HepG2 (cell line): ENCODE measurements at regions not wholly inside any gene's neighbourhood (a gene's known extent, or its start where the extent isn't known, plus 50 kb on each side); places are given as distances from the start of the nearest gene placed in this dataset.

ENCODE experiments used
- ATAC-seq: fragments of 200-7000 bp; cut with Tn5 transposase; 3 replicates; pipeline ENCODE4 v1.9.1; 2020; ENCODE audit warnings: mild to moderate bottlenecking, moderate library complexity
- BruUV-seq: library from RNA; stranded (reverse); fragments of 400-500 nt; replicated peaks from 2 replicates; lab custom pipeline; 2021; lab: Mats Ljungman, UMichigan
- CTCF ChIA-PET: fragments of 300-600 bp; formaldehyde crosslinking; extraction: SDS; loops from one replicate; lab custom pipeline; 2021; ENCODE audit warnings: low total read pairs, inconsistent platforms, low intra/inter-chr PET ratio; lab: Yijun Ruan, JAX
- POLR2A ChIA-PET: fragments of 350-600 bp; sonication (Branson Sonifier 250); formaldehyde crosslinking; loops from one replicate; lab custom pipeline; 2020; ENCODE audit warnings: antibody characterized with exemption, inconsistent platforms; lab: Yijun Ruan, JAX
- DNase-seq: peaks from one replicate; pipeline ENCODE4 v3.0.0-alpha.2; 2015; ENCODE audit warnings: low spot score
- FAIRE-seq: peaks from 3 replicates; lab custom pipeline; 2011; peaks lifted over from hg19 to GRCh38; lab: Jason Lieb, UNC
- H2AFZ ChIP-seq: one replicate; pipeline ENCODE4 v1.6.1; 2011; ENCODE audit warnings: low read length, inconsistent platforms
- H3K27ac ChIP-seq: fragments of 300-600 bp; 3 replicates; pipeline ENCODE4 v1.8.0; 2011; ENCODE audit warnings: mixed run types, mild to moderate bottlenecking, mixed read lengths, low read length, inconsistent platforms; ENCODE audit not compliant: insufficient read depth; ENCODE audit errors: extremely low read length
- H3K27me3 ChIP-seq, 2 experiments: fragments of 200-600 bp in 1 of 2; 2 replicates in 1 of 2; 3 replicates in 1 of 2; pipeline versions ENCODE4 v1.6.0 to v1.8.0; 2011; ENCODE audit warnings: low read length in 2 of 2, mild to moderate bottlenecking in 2 of 2, moderate library complexity in 2 of 2, inconsistent platforms in 1 of 2; ENCODE audit not compliant: insufficient read depth in 2 of 2, control insufficient read depth in 1 of 2
- H3K36me3 ChIP-seq, 2 experiments: fragments of 200-600 bp in 1 of 2; replicated peaks in 1 of 2; 2 replicates in 1 of 2; 3 replicates in 1 of 2; pipeline versions ENCODE4 v1.5.1 to v1.8.0; 2011; ENCODE audit warnings: low read length in 2 of 2, inconsistent platforms in 1 of 2; ENCODE audit not compliant: insufficient read depth in 2 of 2, control insufficient read depth in 1 of 2
- H3K4me1 ChIP-seq: 2 replicates; pipeline ENCODE4 v1.5.1; 2012; ENCODE audit warnings: low read length, inconsistent platforms; ENCODE audit not compliant: insufficient read depth
- H3K4me2 ChIP-seq: 2 replicates; pipeline ENCODE4 v1.6.0; 2011; ENCODE audit warnings: low read depth, low read length, inconsistent platforms
- H3K4me3 ChIP-seq, 3 experiments: fragments of 200-600 bp in 1 of 3; sonication (generic), shearing (Covaris generic) in 1 of 3; replicated peaks in 1 of 3; 2 replicates each; pipeline ENCODE4 v1.5.1; 2011 to 2016; ENCODE audit warnings: low read length in 3 of 3, inconsistent platforms in 2 of 3, low read depth in 2 of 3, mild to moderate bottlenecking in 2 of 3, control low read depth in 1 of 3, mixed read lengths in 1 of 3; ENCODE audit not compliant: insufficient read depth in 1 of 3
- H3K79me2 ChIP-seq: one replicate; pipeline ENCODE4 v1.6.1; 2011; ENCODE audit warnings: low read length, inconsistent platforms; ENCODE audit not compliant: insufficient read depth
- H3K9ac ChIP-seq: 2 replicates; pipeline ENCODE4 v1.6.0; 2011; ENCODE audit warnings: mild to moderate bottlenecking, low read depth, low read length, inconsistent platforms; ENCODE audit not compliant: insufficient read depth
- H3K9me3 ChIP-seq: 2 replicates; pipeline ENCODE4 v1.5.1; 2012; ENCODE audit warnings: mild to moderate bottlenecking, low read length
- H4K20me1 ChIP-seq: 2 replicates; pipeline ENCODE4 v1.6.0; 2011; ENCODE audit warnings: inconsistent platforms, mild to moderate bottlenecking, low read length, moderate library complexity; ENCODE audit not compliant: insufficient read depth
- CENPX ChIP-seq: sonication (generic); formaldehyde crosslinking; IDR thresholded peaks from 2 replicates; pipeline ENCODE4 v1.9.0; 2021; ENCODE audit warnings: mild to moderate bottlenecking, missing genetic modification reagents, moderate library complexity
- FLYWCH1 ChIP-seq: sonication (generic); formaldehyde crosslinking; IDR thresholded peaks from 2 replicates; pipeline ENCODE4 v1.8.1; 2023; ENCODE audit warnings: mild to moderate bottlenecking, missing genetic modification reagents
- HCFC1 ChIP-seq: fragments of 150-350 bp; IDR thresholded peaks from 2 replicates; pipeline ENCODE4 v1.6.1; 2014; ENCODE audit warnings: low read depth, low read length
- HNRNPUL1 ChIP-seq: fragments of 200-400 bp; formaldehyde crosslinking; IDR thresholded peaks from 2 replicates; pipeline ENCODE4 v1.6.1; 2017; ENCODE audit warnings: low read depth, mild to moderate bottlenecking, low read length, moderate library complexity
- HOXA3 ChIP-seq: sonication (generic); formaldehyde crosslinking; IDR thresholded peaks from 2 replicates; pipeline ENCODE4 v1.5.0; 2020; ENCODE audit warnings: missing genetic modification reagents
- MIXL1 ChIP-seq: IDR thresholded peaks from 2 replicates; pipeline ENCODE4 v1.6.1; 2016
- MTA3 ChIP-seq: sonication (generic); formaldehyde crosslinking; IDR thresholded peaks from 2 replicates; pipeline ENCODE4 v1.4.0; 2020; ENCODE audit warnings: missing genetic modification reagents
- ONECUT2 ChIP-seq: sonication (generic); formaldehyde crosslinking; IDR thresholded peaks from 2 replicates; pipeline ENCODE4 v1.4.0; 2020; ENCODE audit warnings: missing genetic modification reagents
- RFX1 ChIP-seq: fragments of 450-650 bp; IDR thresholded peaks from 2 replicates; pipeline ENCODE4 v1.6.1; 2017
- RNF2 ChIP-seq: fragments of 450-650 bp; conservative IDR thresholded peaks from 2 replicates; pipeline ENCODE4 v1.6.1; 2016; ENCODE audit warnings: low read depth
- SAP130 ChIP-seq: IDR thresholded peaks from 2 replicates; pipeline ENCODE4 v1.6.1; 2016; ENCODE audit warnings: low read depth
- SMARCC2 ChIP-seq: fragments of 450-650 bp; IDR thresholded peaks from 2 replicates; pipeline ENCODE4 v1.6.1; 2017; ENCODE audit warnings: antibody characterized with exemption, mild to moderate bottlenecking
- SPEN ChIP-seq: sonication (generic); formaldehyde crosslinking; IDR thresholded peaks from 2 replicates; pipeline ENCODE4 v1.5.1; 2020; ENCODE audit warnings: low read depth, mild to moderate bottlenecking, missing genetic modification reagents
- ZBTB7A ChIP-seq: sonication (generic); formaldehyde crosslinking; IDR thresholded peaks from 2 replicates; pipeline ENCODE4 v1.8.0; 2022; ENCODE audit warnings: mild to moderate bottlenecking, missing genetic modification reagents
- ZFP36L1 ChIP-seq: sonication (generic); formaldehyde crosslinking; IDR thresholded peaks from 2 replicates; pipeline ENCODE4 v1.8.0; 2022; ENCODE audit warnings: mild to moderate bottlenecking, missing genetic modification reagents, moderate library complexity
- ZNF121 ChIP-seq: sonication (generic); formaldehyde crosslinking; IDR thresholded peaks from 2 replicates; pipeline ENCODE4 v1.5.0; 2020; ENCODE audit warnings: mild to moderate bottlenecking, missing genetic modification reagents
- ZNF496 ChIP-seq: sonication (generic); formaldehyde crosslinking; IDR thresholded peaks from 2 replicates; pipeline ENCODE4 v1.8.1; 2023; ENCODE audit warnings: mild to moderate bottlenecking, moderate library complexity, missing genetic modification reagents; ENCODE audit not compliant: insufficient replicate concordance
- ZNF569 ChIP-seq: sonication (generic); formaldehyde crosslinking; IDR thresholded peaks from 2 replicates; pipeline ENCODE4 v1.5.0; 2020; ENCODE audit warnings: mild to moderate bottlenecking, missing genetic modification reagents, moderate library complexity, borderline replicate concordance
- ZNF577 ChIP-seq: sonication (generic); formaldehyde crosslinking; IDR thresholded peaks from 2 replicates; pipeline ENCODE4 v1.4.0; 2020; ENCODE audit warnings: mild to moderate bottlenecking, low read depth, missing genetic modification reagents, borderline replicate concordance
- ZNF629 ChIP-seq: sonication (generic); formaldehyde crosslinking; conservative IDR thresholded peaks from 2 replicates; pipeline ENCODE4 v1.5.0; 2020; ENCODE audit warnings: missing genetic modification reagents
- WGBS: methylation state at CpG from one replicate; pipeline ENCODE4 v1.1.6; 2017; ENCODE audit warnings: low lambda C conversion rate; 5-methylcytosine and 5-hydroxymethylcytosine counted together
- in situ Hi-C: cut with HindIII; loops from 2 replicates; pipeline ENCODE4 v1.10.0; 2017; ENCODE audit warnings: low pct_unique_long_range_greater_than_20kb; ENCODE audit not compliant: extremely low pct_ligation_motif_present
- intact Hi-C: fragments of 100-400 bp; cut with micrococcal nuclease; formaldehyde crosslinking; loops from one replicate; pipeline ENCODE4 v1.10.0; 2022; ENCODE audit not compliant: unreplicated experiment
- TF ChIP-seq, protein P1 (sequence below): IDR thresholded peaks from 2 replicates; pipeline ENCODE4 v1.6.1; 2012; ENCODE audit warnings: low read depth, low read length, improper control_type of control experiment

DNA sequence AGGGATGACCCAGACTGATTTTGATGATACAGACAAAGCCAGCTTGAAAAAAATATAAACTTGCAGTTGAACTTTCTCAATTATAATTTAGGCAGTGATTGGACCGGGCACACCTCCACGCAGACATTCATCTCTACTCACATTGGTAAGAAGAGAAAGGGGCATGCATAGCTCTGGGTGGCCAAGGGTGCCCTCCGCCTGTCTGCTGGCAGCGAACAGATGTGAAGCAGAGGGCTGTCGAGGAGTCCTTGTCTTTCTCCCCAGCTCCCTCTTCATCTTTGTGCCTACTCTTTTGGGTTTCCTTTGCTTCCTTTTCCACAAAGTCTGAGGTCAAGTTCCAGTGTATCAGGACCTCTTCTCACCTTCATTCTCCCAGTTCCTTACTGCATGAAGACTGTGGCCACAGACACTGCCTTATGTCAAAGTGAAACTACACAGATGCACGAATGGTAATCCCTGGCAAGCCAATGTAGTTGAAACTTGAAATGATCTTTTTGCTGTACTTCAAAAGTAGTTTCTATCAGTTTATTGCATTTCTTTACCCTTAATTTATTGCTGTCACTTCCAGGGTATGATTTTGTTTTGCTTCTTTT is 343.7 kb upstream of the SOX9 start (continued):
- TF ChIP-seq, protein P1, sequence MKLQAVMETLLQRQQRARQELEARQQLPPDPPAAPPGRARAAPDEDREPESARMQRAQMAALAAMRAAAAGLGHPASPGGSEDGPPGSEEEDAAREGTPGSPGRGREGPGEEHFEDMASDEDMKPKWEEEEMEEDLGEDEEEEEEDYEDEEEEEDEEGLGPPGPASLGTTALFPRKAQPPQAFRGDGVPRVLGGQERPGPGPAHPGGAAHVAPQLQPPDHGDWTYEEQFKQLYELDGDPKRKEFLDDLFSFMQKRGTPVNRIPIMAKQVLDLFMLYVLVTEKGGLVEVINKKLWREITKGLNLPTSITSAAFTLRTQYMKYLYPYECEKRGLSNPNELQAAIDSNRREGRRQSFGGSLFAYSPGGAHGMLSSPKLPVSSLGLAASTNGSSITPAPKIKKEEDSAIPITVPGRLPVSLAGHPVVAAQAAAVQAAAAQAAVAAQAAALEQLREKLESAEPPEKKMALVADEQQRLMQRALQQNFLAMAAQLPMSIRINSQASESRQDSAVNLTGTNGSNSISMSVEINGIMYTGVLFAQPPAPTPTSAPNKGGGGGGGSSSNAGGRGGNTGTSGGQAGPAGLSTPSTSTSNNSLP: no peak
- TF ChIP-seq SAP130 (CRISPR knock-in tag): no peak

DNA sequence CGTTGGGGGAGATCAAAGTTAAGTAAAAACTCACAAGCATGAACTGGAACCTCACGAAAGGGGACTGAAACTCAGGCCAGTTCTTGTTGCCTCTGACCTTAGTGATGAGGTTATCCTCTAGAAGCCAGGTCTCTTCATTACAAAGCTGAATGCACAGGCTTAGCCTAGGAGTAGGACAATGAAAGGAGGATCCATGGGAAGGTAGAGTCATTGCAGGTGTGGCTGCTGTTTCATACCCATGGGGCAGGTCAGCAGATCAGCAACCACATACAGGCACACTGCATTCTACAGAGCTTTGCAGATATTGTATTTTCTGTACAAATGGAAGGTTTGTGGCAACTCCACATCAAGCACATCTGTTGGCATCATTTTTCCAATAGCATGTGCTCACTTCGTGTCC is 341.3 kb upstream of the SOX9 start:
- WGBS: 2% methylated on average over 3 of the region's 3 CpGs
- Histone ChIP-seq H3K4me2 (no peak overlapping the region), H3K79me2 (no peaks in the 10 kb centered on the region), H3K9me3 (no peaks in the 10 kb centered on the region), H3K9ac (no peak overlapping the region), H3K36me3 (no peaks in the 10 kb centered on the region), H4K20me1 (no peaks in the 10 kb centered on the region), H3K4me1 (no peaks in the 10 kb centered on the region), H3K27ac (no peak overlapping the region), H2AFZ (no peak overlapping the region), H3K27me3 (no peaks in the 10 kb centered on the region), H3K4me3 (no peak overlapping the region)
- intact Hi-C loops: no loop called here
- FAIRE-seq (no peak), ATAC-seq (no peak), DNase-seq (no peak)
- in situ Hi-C loops: no loop called here
- no TSS peak for BruUV-seq
- ChIA-PET CTCF (no interaction called here), POLR2A (no interaction called here)
- TF ChIP-seq ZNF121: no peak
- TF ChIP-seq ZFP36L1 (CRISPR knock-in tag): no peak
- TF ChIP-seq SMARCC2: no peak
- TF ChIP-seq ZNF569: no peak
- TF ChIP-seq ZNF577 (CRISPR knock-in tag): no peak
- TF ChIP-seq ONECUT2 (CRISPR knock-in tag): no peak
- TF ChIP-seq FLYWCH1: no peak
- no peak for TF ChIP-seq SPEN
- TF ChIP-seq RFX1: no peak
- no peak for TF ChIP-seq HOXA3 (CRISPR knock-in tag)
- TF ChIP-seq CENPX: no peak
- TF ChIP-seq RNF2: no peak
- no peak for TF ChIP-seq ZNF496 (CRISPR knock-in tag)
- no peak for TF ChIP-seq ZNF629 (CRISPR knock-in tag)
- TF ChIP-seq ZBTB7A (CRISPR knock-in tag): no peak
- no peak for TF ChIP-seq HNRNPUL1
- no peak for TF ChIP-seq MTA3
- TF ChIP-seq MIXL1 (CRISPR knock-in tag): no peak
- no peak for TF ChIP-seq HCFC1
